ENCODE measurements at regions not wholly inside any gene's neighbourhood (a gene's known extent, or its start where the extent isn't known, plus 50 kb on each side); places are given as distances from the start of the nearest gene placed in this dataset.

GRCh38 chr7:96415293-96415940 is 93.5 kb upstream of the SLC25A13 start:
- H3K9ac ChIP-seq (ENCODE audit: control insufficient read depth, insufficient read depth, low read length), result no peak overlapping the region
- H3K9me3 ChIP-seq (replicated peaks; ENCODE audit: control insufficient read depth, insufficient read depth, low read length), result no peaks in the 10 kb centered on the region
- H3K27ac ChIP-seq (ENCODE audit: control insufficient read depth, insufficient read depth), result no peak overlapping the region
- H3K4me1 ChIP-seq (ENCODE audit: control insufficient read depth, insufficient read depth, low read length), result no peaks in the 10 kb centered on the region
- no peak overlapping the region for H3K4me3 ChIP-seq
- H3K27me3 ChIP-seq (replicated peaks in 1 of 2; ENCODE audit: control insufficient read depth in 2 of 2, insufficient read depth in 2 of 2, low read length in 1 of 2), result no peaks in the 10 kb centered on the region; a peak in 1 of 4 replicates
- RAD21 ChIA-PET (ENCODE audit: unreplicated experiment), result interaction anchor here (0.7 kb wide), 1 partner anchor 375 kb away, joined by 3 read pairs; no protein-coding TSS in a partner anchor
- intact Hi-C loops (cut with micrococcal nuclease; ENCODE audit: unreplicated experiment) (loop anchor here (1.0 to 10.0 kb wide), 3 partner anchors 479 to 612 kb away; no protein-coding TSS in a partner anchor), in situ Hi-C loops (cut with MboI) (loop anchor here (10.0 kb wide), 1 partner anchor 609 kb away; the partner anchor contains the start of gene DLX5)
- H2AFZ ChIP-seq (ENCODE audit: control insufficient read depth, low read depth, low read length), result no peak overlapping the region
- ATAC-seq, result no peak; the same call in 2 of the 3 replicates
- FAIRE-seq, result no peak
- SMC1A ChIA-PET (ENCODE audit: uncharacterized antibody, unreplicated experiment), result interaction anchor here (0.7 kb wide), 1 partner anchor 612 kb away, joined by 5 read pairs; no protein-coding TSS in a partner anchor
- TF ChIP-seq MLLT1 (IDR thresholded peaks at IDR 0.05) (no peak), TCF7 (IDR thresholded peaks at IDR 0.05; ENCODE audit: borderline replicate concordance) (no peak), RCOR1 (conservative IDR thresholded peaks at IDR 0.05; ENCODE audit: low read depth, low read length) (no peak), BCLAF1 (IDR thresholded peaks at IDR 0.05) (no peak)
- DNase-seq (ENCODE audit: low read depth, low spot score), result no peak
- H3K36me3 ChIP-seq (ENCODE audit: control insufficient read depth in 2 of 2, insufficient read depth in 2 of 2, low read length in 1 of 2), result no peaks in the 10 kb centered on the region
- no peak overlapping the region for H3K4me2 ChIP-seq (ENCODE audit: control insufficient read depth, insufficient read depth)
- no peaks in the 10 kb centered on the region for H3K79me2 ChIP-seq (ENCODE audit: control insufficient read depth, insufficient read depth, low read length)
- 32% methylated on average over 3 of the region's 3 CpGs for WGBS (ENCODE audit: insufficient coverage, insufficient replicate concordance, low lambda C conversion rate, missing lambda C conversion rate)
- POLR2A ChIA-PET, result no interaction called here
- no peaks in the 10 kb centered on the region for H4K20me1 ChIP-seq (ENCODE audit: control insufficient read depth, insufficient read depth)
- BruUV-seq (replicated peaks), result no TSS peak
- CTCF ChIA-PET, result interaction anchor here (0.6 to 1.8 kb wide), 5 partner anchors 12 to 340 kb away, joined by 3 to 4 read pairs (median 3); no protein-coding TSS in a partner anchor

Measured in GM12878 (cell line).